ENCODE measurements at regions not wholly inside any gene's neighbourhood (a gene's known extent, or its start where the extent isn't known, plus 50 kb on each side); places are given as distances from the start of the nearest gene placed in this dataset.

GRCh38 chr3:6251612-6252400 lies 609.1 kb upstream of the GRM7 start (continued):
- TF ChIP-seq REST (IDR thresholded peaks at IDR 0.05; ENCODE audit: borderline replicate concordance): no peak

- Histone ChIP-seq H2AFZ (ENCODE audit: low read depth, low read length) (no peak overlapping the region), H3K9me3 (ENCODE audit: low read length) (no peaks in the 10 kb centered on the region), H3F3A (ENCODE audit: insufficient read depth, low read length, poor library complexity, severe bottlenecking) (no peaks in the 10 kb centered on the region), H3K4me3 (ENCODE audit: low read length) (no peak overlapping the region), H3K36me3 (ENCODE audit: insufficient read depth, low read length) (no peaks in the 10 kb centered on the region), H3K79me2 (replicated peaks; ENCODE audit: insufficient read depth, low read length) (no peaks in the 10 kb centered on the region), H3K9ac (ENCODE audit: low read length) (no peak overlapping the region), H3K27ac (ENCODE audit: low read length) (no peak overlapping the region), H4K20me1 (ENCODE audit: insufficient read depth) (no peaks in the 10 kb centered on the region), H3K4me2 (ENCODE audit: low read length) (no peak overlapping the region), H3K27me3 (ENCODE audit: insufficient read depth, low read depth, low read length) (no peaks in the 10 kb centered on the region), H3K9me2 (ENCODE audit: insufficient read depth, low read length) (no peaks in the 10 kb centered on the region)
- no peak for TF ChIP-seq POLR2AphosphoS5 (IDR thresholded peaks at IDR 0.05)
- TF ChIP-seq REST (IDR thresholded peaks at IDR 0.05; ENCODE audit: borderline replicate concordance): no peak
- no peak for TF ChIP-seq CTCF (IDR thresholded peaks at IDR 0.05; ENCODE audit: poor library complexity, severe bottlenecking)
- TF ChIP-seq RAD21 (conservative IDR thresholded peaks at IDR 0.05): no peak
- no peak for TF ChIP-seq EZH2 (IDR thresholded peaks at IDR 0.05; ENCODE audit: borderline replicate concordance, insufficient read depth, low read length, poor library complexity, severe bottlenecking)
- TF ChIP-seq SMC3 (conservative IDR thresholded peaks at IDR 0.05; ENCODE audit: poor library complexity): no peak
- TF ChIP-seq MXI1 (conservative IDR thresholded peaks at IDR 0.05; ENCODE audit: poor library complexity, severe bottlenecking): no peak
- no peak for TF ChIP-seq EP300 (conservative IDR thresholded peaks at IDR 0.05; ENCODE audit: poor library complexity, severe bottlenecking)
- no peak for TF ChIP-seq TAF1 (IDR thresholded peaks at IDR 0.05; ENCODE audit: low read depth)
Measured at GRCh38 chr3:6254490-6254889, 606.4 kb upstream of the GRM7 start.
